ENCODE measurements at regions not wholly inside any gene's neighbourhood (a gene's known extent, or its start where the extent isn't known, plus 50 kb on each side); places are given as distances from the start of the nearest gene placed in this dataset.
A peak's percentile ranks its signal among the peaks of the same experiment; 100 is the strongest.

DNA sequence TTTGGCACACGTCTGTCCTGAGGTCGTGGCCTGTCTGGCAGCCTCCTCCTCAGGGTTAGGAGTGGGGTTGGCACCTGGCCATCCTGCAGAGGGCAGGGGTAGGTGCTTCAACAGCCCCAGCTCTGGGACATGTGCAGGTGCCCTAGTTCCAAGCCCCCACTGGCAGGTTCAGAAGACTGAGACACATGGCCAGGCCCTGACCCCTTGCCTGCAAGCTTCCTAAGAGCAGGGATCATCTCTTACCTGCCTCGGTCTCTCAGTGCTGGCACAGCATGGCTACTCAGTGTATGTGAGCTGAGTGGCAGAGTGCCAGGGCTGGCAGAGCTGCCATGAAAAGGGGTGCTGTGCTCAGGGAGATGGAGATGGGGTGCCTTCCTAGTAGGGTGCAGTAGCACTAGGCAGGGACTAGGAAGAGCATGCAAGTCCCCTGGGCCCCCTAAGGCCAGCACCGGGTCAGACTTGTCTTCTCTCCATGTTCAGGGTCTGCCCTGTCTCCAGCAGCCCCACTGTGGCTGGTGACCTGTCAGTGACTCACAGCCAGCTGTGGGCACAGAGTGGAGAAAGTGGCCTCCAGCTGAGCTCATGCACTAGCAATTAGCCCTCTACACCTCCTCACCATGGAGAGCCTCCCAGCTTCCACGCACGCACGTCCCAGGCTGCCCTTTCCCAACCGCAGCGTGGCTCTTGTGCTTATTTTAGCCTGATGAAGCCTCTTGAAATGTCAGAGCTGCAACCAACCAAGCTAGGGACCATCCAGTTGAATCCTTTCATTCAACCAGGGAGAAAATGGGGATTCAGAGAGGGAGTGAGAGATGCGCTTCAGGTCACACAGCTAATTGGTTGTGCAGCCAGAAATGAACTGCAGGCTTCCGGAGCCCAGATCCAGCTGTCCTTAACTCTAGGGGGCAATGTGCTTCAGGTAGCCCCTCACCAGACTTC is 116.6 kb downstream of the MRPL14 start:
- Histone ChIP-seq H3K9me3 (no peaks in the 10 kb centered on the region), H3K4me1 (peaks cover 34% of the 10 kb centered on the region), H3K4me3 (no peak overlapping the region), H3K27ac (peak overlapping the region; percentile 87), H3K27me3 (ENCODE audit: insufficient read depth in 3 of 3, low read length in 2 of 3) (no peaks in the 10 kb centered on the region), H3K36me3 (ENCODE audit: insufficient read depth in 1 of 2, low read depth in 1 of 2) (no peaks in the 10 kb centered on the region)
- DNase-seq = peak; percentile 51 to 85
- 31 to 48% (median 35%) methylated on average over 11 of the region's 11 CpGs for WGBS, 3 donors
- intact Hi-C loops (cut with DNase I) = loop anchor here in 1 of 2 donors (5.0 kb wide), 1 partner anchor 42 kb away; no protein-coding TSS in a partner anchor
- TF ChIP-seq, protein P1, sequence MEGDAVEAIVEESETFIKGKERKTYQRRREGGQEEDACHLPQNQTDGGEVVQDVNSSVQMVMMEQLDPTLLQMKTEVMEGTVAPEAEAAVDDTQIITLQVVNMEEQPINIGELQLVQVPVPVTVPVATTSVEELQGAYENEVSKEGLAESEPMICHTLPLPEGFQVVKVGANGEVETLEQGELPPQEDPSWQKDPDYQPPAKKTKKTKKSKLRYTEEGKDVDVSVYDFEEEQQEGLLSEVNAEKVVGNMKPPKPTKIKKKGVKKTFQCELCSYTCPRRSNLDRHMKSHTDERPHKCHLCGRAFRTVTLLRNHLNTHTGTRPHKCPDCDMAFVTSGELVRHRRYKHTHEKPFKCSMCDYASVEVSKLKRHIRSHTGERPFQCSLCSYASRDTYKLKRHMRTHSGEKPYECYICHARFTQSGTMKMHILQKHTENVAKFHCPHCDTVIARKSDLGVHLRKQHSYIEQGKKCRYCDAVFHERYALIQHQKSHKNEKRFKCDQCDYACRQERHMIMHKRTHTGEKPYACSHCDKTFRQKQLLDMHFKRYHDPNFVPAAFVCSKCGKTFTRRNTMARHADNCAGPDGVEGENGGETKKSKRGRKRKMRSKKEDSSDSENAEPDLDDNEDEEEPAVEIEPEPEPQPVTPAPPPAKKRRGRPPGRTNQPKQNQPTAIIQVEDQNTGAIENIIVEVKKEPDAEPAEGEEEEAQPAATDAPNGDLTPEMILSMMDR (IDR thresholded peaks at IDR 0.05) = no peak
- ATAC-seq = peak; percentile 89 to 96 (median 94)

DNA sequence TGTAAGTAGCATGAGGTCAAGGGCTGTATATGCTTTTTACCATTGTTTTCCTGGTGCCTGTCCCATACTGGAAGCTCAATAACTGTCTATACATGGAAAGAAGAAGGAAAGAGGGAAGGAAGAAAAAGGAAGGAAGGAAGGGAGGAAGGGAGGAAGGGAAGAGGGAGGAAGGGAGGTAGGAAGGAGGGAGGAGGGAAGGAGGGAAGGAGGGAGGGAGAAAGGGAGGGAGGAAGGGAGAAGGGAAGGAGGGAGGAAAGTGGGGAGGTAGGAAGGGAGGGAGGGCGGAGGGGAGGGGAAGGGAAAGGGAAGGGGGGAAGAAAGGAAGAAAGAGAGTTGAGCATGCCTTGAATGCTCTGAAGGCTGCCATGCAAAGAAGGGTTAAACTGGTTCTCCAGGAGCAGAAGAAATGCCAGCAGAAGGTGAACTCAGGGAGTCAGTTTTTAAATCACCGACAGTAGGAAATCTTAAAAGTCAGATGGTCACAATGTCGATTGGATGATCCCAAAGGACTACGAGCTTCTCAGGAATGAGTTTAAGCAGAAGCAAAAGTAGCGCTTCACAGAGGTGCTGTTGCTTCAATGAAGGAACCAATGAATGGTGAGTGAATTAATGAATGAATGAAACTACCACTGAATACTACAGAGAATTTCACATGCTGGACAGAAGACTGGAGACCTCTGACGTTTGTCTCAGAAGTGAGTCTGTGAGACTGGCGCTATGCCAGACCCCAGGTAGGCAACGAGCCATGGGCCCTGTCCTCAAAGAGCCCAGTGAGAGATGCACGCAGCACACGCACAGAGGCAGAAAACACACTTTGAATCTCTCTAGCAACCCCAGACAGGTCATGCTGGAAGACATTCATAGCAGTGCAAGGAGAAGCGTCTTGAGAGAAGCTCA is 117.6 kb downstream of the MRPL14 start:
- H3K9me3 ChIP-seq = no peaks in the 10 kb centered on the region
- TF ChIP-seq, protein P1 (IDR thresholded peaks at IDR 0.05) = no peak
- peak in 3 of 4 donors; percentile 20 to 38 (median 29) for ATAC-seq
- H3K4me1 ChIP-seq = peaks cover 45% of the 10 kb centered on the region
- H3K27me3 ChIP-seq (ENCODE audit: insufficient read depth in 3 of 3, low read length in 2 of 3) = no peaks in the 10 kb centered on the region
- intact Hi-C loops (cut with DNase I) = loop anchor here in 1 of 2 donors (5.0 kb wide), 1 partner anchor 43 kb away; no protein-coding TSS in a partner anchor
- DNase-seq = peak in 1 of 2 donors; percentile 77
- H3K36me3 ChIP-seq (ENCODE audit: insufficient read depth in 1 of 2, low read depth in 1 of 2) = no peaks in the 10 kb centered on the region
- peak overlapping the region; percentile 87 for H3K27ac ChIP-seq
- no peak overlapping the region for H3K4me3 ChIP-seq
- 49 to 58% (median 50%) methylated on average over 11 of the region's 11 CpGs for WGBS, 3 donors

DNA sequence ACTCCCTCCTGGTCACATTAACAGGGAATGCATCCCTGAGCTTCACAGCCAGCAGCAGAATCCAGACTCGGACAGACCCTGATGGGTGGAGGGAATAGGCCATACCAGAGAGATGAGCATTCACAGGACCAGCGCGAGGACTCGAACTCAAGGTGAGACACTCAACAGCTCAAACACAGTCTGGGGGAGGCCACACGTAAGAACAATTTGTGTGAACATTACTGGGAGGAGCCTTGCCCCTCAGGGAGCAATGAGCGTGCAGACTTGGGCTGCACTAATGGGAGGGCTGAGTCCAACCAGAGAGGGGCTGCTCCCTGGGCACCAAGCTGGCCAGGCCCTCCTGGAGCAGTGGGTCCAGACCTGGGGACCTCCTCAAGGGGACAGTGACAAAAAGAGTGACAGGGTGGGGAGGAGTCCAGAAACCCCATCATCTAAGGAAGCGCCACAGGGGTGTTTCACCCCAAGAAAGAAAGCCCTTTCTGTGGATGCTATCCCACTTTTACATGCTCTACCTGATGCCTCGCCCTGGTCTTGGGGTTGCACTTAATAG is 118.4 kb downstream of the MRPL14 start:
- no peaks in the 10 kb centered on the region for H3K27me3 ChIP-seq (ENCODE audit: insufficient read depth in 3 of 3, low read length in 2 of 3)
- DNase-seq (no peak), ATAC-seq (no peak)
- TF ChIP-seq, protein P1 (IDR thresholded peaks at IDR 0.05) = no peak
- H3K27ac ChIP-seq = no peak overlapping the region
- H3K4me1 ChIP-seq = peaks cover 52% of the 10 kb centered on the region
- WGBS, 3 donors = 94 to 96% (median 96%) methylated on average over 8 of the region's 8 CpGs
- H3K36me3 ChIP-seq (ENCODE audit: insufficient read depth in 1 of 2, low read depth in 1 of 2) = no peaks in the 10 kb centered on the region
- no peaks in the 10 kb centered on the region for H3K9me3 ChIP-seq
- intact Hi-C loops (cut with DNase I) = no loop called here
- no peak overlapping the region for H3K4me3 ChIP-seq

DNA sequence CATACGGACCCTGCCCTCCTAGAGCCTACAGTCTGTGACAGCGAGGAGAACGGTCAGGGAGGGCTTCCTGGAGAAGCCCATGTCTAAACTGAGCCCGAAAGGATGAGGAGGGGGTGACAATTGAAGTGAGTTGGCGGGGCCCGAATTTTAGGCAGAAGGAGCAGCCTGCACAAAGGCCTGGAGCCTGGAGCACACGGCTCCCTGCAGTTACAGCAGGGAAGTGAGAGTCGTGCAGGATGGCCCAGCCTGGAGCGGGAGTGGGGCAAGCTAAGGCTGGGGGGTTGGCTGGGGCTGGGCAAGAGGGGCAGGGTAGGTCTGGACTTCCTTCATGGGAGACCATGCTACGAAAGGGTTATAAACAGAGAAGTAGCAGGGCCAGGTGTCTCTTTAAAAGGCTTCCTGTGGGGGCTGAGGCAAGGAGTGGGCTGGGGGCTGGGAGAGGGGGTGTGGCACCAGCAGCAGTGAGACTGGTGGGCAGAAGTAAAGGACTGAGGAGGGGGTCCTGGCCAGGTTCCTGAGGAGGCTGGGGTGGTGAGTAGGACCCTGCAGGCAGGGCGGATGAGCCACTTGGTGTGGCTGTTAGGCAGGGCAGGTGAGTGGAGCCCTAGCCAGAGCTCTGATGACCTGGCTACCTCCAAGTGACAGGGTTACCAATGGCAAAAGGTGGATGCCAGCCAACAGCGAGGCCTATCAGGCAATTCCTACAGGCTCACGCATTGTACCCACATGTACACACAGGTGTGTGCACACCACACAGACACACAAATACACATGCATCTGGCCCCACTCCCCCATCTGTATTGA is 119.2 kb downstream of the MRPL14 start:
- no peak overlapping the region for H3K27ac ChIP-seq
- H3K4me1 ChIP-seq = peaks cover 61% of the 10 kb centered on the region
- no peaks in the 10 kb centered on the region for H3K9me3 ChIP-seq
- DNase-seq (peak in 1 of 2 donors; percentile 19), ATAC-seq (no peak)
- H3K36me3 ChIP-seq (ENCODE audit: insufficient read depth in 1 of 2, low read depth in 1 of 2) = no peaks in the 10 kb centered on the region
- intact Hi-C loops (cut with DNase I) = no loop called here
- WGBS, 3 donors = 85 to 91% (median 87%) methylated on average over 13 of the region's 13 CpGs
- no peak overlapping the region for H3K4me3 ChIP-seq
- H3K27me3 ChIP-seq (ENCODE audit: insufficient read depth in 3 of 3, low read length in 2 of 3) = no peaks in the 10 kb centered on the region
- TF ChIP-seq, protein P1 (IDR thresholded peaks at IDR 0.05) = no peak
